HFFc6 (cell line): ENCODE measurements at regions not wholly inside any gene's neighbourhood (a gene's known extent, or its start where the extent isn't known, plus 50 kb on each side); places are given as distances from the start of the nearest gene placed in this dataset.
"Not testable (repeated sequence)": the region's sequence is repeated elsewhere in the genome, so short reads cannot be mapped to it uniquely, and the experiment has no call there.

ENCODE experiments used
- DNase-seq: peaks from one replicate; pipeline ENCODE4 v3.0.0-alpha.2; 2018
- H3K27ac Mint-ChIP-seq: 2 replicates; pipeline ENCODE4 v1.8.0; 2020; ENCODE audit warnings: mild to moderate bottlenecking, mixed read lengths
- H3K27me3 Mint-ChIP-seq: 2 replicates; pipeline ENCODE4 v1.8.0; 2021; ENCODE audit warnings: mild to moderate bottlenecking, moderate library complexity, mixed read lengths; ENCODE audit not compliant: insufficient read depth
- H3K36me3 Mint-ChIP-seq: 2 replicates; pipeline ENCODE4 v1.8.0; 2021; ENCODE audit warnings: low read depth, mixed read lengths
- H3K4me1 Mint-ChIP-seq: 2 replicates; pipeline ENCODE4 v1.8.0; 2020; ENCODE audit warnings: low read depth, mixed read lengths
- H3K4me3 Mint-ChIP-seq: 2 replicates; pipeline ENCODE4 v1.8.0; 2020; ENCODE audit warnings: mild to moderate bottlenecking, moderate library complexity, mixed read lengths
- H3K9me3 Mint-ChIP-seq: 2 replicates; pipeline ENCODE4 v1.8.0; 2020; ENCODE audit warnings: mild to moderate bottlenecking, mixed read lengths
- TF ChIP-seq, protein P1 (sequence below): fragments of 200-600 bp; sonication (generic); IDR thresholded peaks from 2 replicates; pipeline ENCODE4 v1.5.0; 2021; ENCODE audit warnings: antibody characterized with exemption, mild to moderate bottlenecking

DNA sequence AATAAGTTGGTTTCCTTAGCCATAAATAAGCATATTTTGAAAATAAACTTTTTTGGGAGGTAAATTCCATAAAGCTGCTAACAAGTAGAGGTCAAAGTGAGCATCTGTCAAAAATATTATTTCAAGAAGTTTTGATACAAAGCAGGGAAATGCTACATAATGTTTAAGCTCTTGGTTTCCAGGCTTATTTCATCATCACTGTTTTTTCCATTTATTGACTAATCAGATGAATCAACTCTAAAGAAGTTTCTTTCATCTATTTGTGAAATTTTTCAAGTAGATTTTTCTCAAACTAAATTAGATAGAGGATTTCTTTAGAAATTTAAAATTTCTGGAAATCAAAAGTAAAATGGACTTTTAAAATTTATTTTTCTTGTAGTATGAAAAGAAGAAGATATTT is 89.5 kb upstream of the TBX18 start:
- H3K27ac Mint-ChIP-seq, result no peak overlapping the region
- H3K4me1 Mint-ChIP-seq, result no peaks in the 10 kb centered on the region
- H3K4me3 Mint-ChIP-seq, result no peak overlapping the region
- TF ChIP-seq, protein P1, sequence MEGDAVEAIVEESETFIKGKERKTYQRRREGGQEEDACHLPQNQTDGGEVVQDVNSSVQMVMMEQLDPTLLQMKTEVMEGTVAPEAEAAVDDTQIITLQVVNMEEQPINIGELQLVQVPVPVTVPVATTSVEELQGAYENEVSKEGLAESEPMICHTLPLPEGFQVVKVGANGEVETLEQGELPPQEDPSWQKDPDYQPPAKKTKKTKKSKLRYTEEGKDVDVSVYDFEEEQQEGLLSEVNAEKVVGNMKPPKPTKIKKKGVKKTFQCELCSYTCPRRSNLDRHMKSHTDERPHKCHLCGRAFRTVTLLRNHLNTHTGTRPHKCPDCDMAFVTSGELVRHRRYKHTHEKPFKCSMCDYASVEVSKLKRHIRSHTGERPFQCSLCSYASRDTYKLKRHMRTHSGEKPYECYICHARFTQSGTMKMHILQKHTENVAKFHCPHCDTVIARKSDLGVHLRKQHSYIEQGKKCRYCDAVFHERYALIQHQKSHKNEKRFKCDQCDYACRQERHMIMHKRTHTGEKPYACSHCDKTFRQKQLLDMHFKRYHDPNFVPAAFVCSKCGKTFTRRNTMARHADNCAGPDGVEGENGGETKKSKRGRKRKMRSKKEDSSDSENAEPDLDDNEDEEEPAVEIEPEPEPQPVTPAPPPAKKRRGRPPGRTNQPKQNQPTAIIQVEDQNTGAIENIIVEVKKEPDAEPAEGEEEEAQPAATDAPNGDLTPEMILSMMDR, result no peak
- no peaks in the 10 kb centered on the region; the same call in none of the 2 replicates for H3K27me3 Mint-ChIP-seq
- H3K36me3 Mint-ChIP-seq, result no peaks in the 10 kb centered on the region
- no peaks in the 10 kb centered on the region for H3K9me3 Mint-ChIP-seq
- no peak for DNase-seq

DNA sequence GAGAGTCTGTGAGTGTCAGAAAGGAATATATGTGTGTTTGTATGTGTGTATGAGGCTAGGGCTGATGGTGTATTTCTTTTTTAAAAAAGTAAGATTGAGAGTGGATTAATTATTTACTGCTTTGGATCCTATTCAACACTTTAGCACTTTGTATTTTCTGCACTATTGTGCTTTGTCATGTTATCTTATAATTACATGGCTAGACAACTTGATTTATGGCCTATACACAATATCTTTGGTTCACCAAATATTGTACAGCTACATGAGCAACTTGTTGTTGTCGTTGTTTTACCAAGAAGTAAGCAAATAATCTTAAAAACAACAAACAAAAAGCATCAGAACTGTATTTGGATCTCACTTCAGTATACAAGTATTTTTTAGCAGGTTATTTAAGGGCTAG is 84.6 kb upstream of the TBX18 start:
- Mint-ChIP-seq H3K9me3 (no peaks in the 10 kb centered on the region), H3K4me1 (no peaks in the 10 kb centered on the region), H3K27ac (no peak overlapping the region), H3K36me3 (no peaks in the 10 kb centered on the region), H3K27me3 (no peaks in the 10 kb centered on the region; the same call in 1 of the 2 replicates), H3K4me3 (no peak overlapping the region)
- TF ChIP-seq, protein P1, result no peak
- no peak for DNase-seq

DNA sequence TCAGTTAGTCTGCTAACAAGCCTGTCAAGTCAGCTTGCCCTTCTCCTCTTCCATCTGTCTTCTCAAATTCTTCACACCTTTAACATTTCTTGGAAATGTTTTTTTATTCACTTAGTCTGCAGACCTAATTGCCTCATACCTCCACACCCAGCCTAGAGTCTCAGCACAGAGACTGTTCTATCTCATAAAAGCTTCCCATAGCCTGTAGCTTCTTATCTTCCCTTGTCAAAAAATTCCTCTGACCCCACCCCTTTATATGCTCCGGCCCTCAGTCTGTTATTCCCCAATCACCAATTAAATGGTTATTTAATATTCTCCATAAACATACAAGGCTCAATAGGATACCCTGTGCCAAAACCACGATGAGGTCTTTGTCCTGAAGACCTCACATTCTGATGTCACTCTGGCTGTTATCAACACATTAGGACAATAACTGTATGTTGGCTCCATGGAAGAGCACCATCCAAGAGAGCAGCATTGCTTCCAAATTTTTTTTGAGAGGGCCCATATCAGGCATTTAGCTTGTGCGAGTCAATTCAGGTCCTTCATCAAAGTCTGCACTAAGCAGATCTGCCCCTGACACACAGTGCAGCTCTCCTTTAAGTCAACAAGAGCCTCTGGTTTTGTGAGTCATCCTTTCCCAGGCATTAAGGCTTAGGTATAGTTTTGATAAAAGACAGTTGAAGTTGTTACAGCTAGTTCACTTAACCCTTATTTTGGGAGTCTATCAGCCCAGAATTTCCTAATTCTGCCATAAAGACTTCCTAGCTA is 83.2 kb upstream of the TBX18 start:
- no peaks in the 10 kb centered on the region for H3K4me1 Mint-ChIP-seq
- no peaks in the 10 kb centered on the region for H3K36me3 Mint-ChIP-seq
- H3K9me3 Mint-ChIP-seq, result no peaks in the 10 kb centered on the region
- DNase-seq, result peak; percentile 0
- H3K4me3 Mint-ChIP-seq, result no peak overlapping the region
- no peaks in the 10 kb centered on the region; the same call in 1 of the 2 replicates for H3K27me3 Mint-ChIP-seq
- no peak overlapping the region for H3K27ac Mint-ChIP-seq
- TF ChIP-seq, protein P1, result no peak

DNA sequence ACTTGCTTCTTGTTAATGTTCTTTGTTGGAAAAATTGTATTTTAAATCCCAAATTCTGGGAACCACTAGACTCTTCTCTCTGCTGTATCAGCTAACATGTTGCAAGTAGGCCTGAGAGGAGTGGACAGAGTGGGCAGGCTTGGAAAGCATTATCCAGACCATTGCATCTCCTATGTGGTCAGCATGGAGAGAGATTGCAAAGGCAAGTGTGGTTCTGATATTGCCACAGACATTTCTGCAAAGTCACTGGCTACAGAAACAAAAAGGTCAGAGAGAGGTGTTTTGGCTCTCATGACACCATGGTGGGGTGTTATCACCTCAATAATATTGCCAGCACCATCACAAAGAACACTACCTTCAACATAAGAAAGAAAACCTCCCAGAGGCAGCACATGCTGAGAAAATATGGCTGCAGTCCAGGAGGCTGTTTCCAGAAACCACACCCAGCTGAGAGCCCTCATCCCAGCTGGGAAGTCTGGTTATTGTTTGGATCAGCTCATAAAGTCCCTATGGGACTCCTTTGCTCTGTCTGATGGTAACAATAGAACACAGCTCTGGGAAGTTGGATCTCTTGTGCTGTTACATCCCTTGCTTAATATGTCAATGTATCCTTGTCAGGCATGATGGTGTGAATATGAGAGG is 78.2 kb upstream of the TBX18 start:
- TF ChIP-seq, protein P1, result no peak
- DNase-seq, result no peak
- Mint-ChIP-seq H3K36me3 (no peaks in the 10 kb centered on the region), H3K4me3 (no peak overlapping the region), H3K27me3 (peaks cover 5% of the 10 kb centered on the region; the same call in 1 of the 2 replicates), H3K27ac (no peak overlapping the region), H3K4me1 (no peaks in the 10 kb centered on the region), H3K9me3 (no peaks in the 10 kb centered on the region)

DNA sequence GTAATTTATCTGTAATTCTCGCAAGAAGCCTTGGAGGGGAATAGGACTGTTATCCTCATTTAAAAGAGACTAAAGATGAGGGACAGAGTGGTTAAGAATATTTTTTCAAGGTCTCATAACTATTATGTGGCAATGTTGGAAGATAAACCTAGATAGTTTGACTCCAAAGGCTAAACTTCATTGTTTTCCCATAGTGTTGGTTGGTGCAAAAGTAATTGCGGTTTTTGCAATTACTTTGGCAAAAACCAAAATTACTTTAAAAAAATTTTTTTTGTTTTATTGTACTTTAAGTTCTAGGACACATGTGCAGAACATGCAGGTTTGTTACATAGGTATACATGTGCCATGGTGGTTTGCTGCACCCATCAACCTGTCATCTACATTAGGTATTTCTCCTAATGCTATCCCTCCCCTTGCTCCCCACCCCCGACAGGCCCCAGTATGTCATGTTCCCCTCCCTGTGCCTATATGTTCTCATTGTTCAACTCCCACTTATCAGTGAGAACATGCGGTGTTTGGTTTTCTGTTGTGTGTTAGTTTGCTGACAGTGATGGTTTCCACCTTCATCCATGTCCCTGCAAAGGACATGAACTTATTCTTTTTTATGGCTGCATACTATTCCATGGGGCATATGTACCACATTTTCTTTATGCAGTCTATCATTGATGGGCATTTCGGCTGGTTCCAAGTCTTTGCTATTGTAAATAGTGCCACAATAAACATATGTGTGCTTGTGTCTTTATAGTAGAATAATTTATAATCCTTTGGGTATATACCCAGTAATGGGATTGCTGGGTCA is 72.9 kb upstream of the TBX18 start:
- not testable (repeated sequence) for H3K27ac Mint-ChIP-seq, H3K4me3 Mint-ChIP-seq, H3K9me3 Mint-ChIP-seq, DNase-seq, H3K4me1 Mint-ChIP-seq, H3K36me3 Mint-ChIP-seq, H3K27me3 Mint-ChIP-seq
